GM23338 (cell line): ENCODE measurements at regions not wholly inside any gene's neighbourhood (a gene's known extent, or its start where the extent isn't known, plus 50 kb on each side); places are given as distances from the start of the nearest gene placed in this dataset.

Experiments
- ATAC-seq: fragments of 200-7000 bp; cut with Tn5 transposase; 3 replicates; pipeline ENCODE4 v1.9.1; 2020
- DNase-seq: peaks from one replicate; pipeline ENCODE4 v3.0.0-alpha.2; 2015; ENCODE audit warnings: low spot score
- H2AFZ ChIP-seq: fragments of 200-600 bp; sonication (generic); 2 replicates; pipeline ENCODE4 v1.8.0; 2016; ENCODE audit warnings: antibody characterized with exemption, mild to moderate bottlenecking, moderate library complexity
- H3F3A ChIP-seq: fragments of 200-600 bp; sonication (generic); replicated peaks from 2 replicates; pipeline ENCODE4 v1.8.0; 2017; ENCODE audit warnings: antibody characterized with exemption, mixed run types, low read depth
- H3K27ac ChIP-seq: fragments of 200-600 bp; sonication (generic); 2 replicates; pipeline ENCODE4 v1.6.1; 2016; ENCODE audit warnings: low read depth
- H3K27me3 ChIP-seq: fragments of 200-600 bp; sonication (generic); 2 replicates; pipeline ENCODE4 v1.8.0; 2016; ENCODE audit warnings: mild to moderate bottlenecking, mixed run types, moderate library complexity; ENCODE audit not compliant: insufficient read depth
- H3K36me3 ChIP-seq: fragments of 200-600 bp; sonication (generic); 2 replicates; pipeline ENCODE4 v1.8.0; 2016; ENCODE audit warnings: mild to moderate bottlenecking; ENCODE audit not compliant: insufficient read depth
- H3K4me1 ChIP-seq: fragments of 200-600 bp; sonication (generic); 2 replicates; pipeline ENCODE4 v1.8.0; 2016; ENCODE audit warnings: mild to moderate bottlenecking, moderate library complexity; ENCODE audit not compliant: insufficient read depth
- H3K4me2 ChIP-seq: fragments of 200-600 bp; sonication (generic); 2 replicates; pipeline ENCODE4 v1.7.1; 2017; ENCODE audit warnings: mixed run types
- H3K4me3 ChIP-seq: fragments of 200-600 bp; sonication (generic); 2 replicates; pipeline ENCODE4 v1.6.1; 2016; ENCODE audit warnings: mixed run types
- H3K79me2 ChIP-seq: fragments of 200-600 bp; sonication (generic); replicated peaks from 2 replicates; pipeline ENCODE4 v1.8.0; 2017; ENCODE audit warnings: mild to moderate bottlenecking; ENCODE audit not compliant: insufficient read depth
- H3K9me2 ChIP-seq: fragments of 200-600 bp; sonication (generic); 2 replicates; pipeline ENCODE4 v1.8.0; 2017; ENCODE audit not compliant: insufficient read depth
- H4K20me1 ChIP-seq: fragments of 200-600 bp; sonication (generic); replicated peaks from 2 replicates; pipeline ENCODE4 v1.8.0; 2017; ENCODE audit warnings: mild to moderate bottlenecking; ENCODE audit not compliant: insufficient read depth
- H3K27ac Mint-ChIP-seq: 2 replicates; pipeline ENCODE4 v1.8.0; 2020; ENCODE audit warnings: inconsistent platforms, mild to moderate bottlenecking, moderate library complexity, mixed read lengths
- H3K27me3 Mint-ChIP-seq: 3 replicates; pipeline ENCODE4 v1.8.0; 2022; ENCODE audit warnings: low read depth, mild to moderate bottlenecking, moderate library complexity, mixed read lengths, inconsistent platforms; ENCODE audit not compliant: insufficient read depth, poor library complexity
- H3K36me3 Mint-ChIP-seq: 3 replicates; pipeline ENCODE4 v1.8.0; 2021; ENCODE audit warnings: low read depth, mild to moderate bottlenecking, inconsistent platforms, moderate library complexity, mixed read lengths
- H3K4me1 Mint-ChIP-seq: 3 replicates; pipeline ENCODE4 v1.8.0; 2020; ENCODE audit warnings: mild to moderate bottlenecking, inconsistent platforms, mixed read lengths
- H3K4me3 Mint-ChIP-seq: 3 replicates; pipeline ENCODE4 v1.8.0; 2021; ENCODE audit warnings: moderate library complexity, mild to moderate bottlenecking, inconsistent platforms, mixed read lengths
- H3K9me3 Mint-ChIP-seq: 3 replicates; pipeline ENCODE4 v1.8.0; 2020; ENCODE audit warnings: moderate library complexity, mild to moderate bottlenecking, inconsistent platforms, mixed read lengths
- CTCF ChIP-seq, 2 experiments: fragments of 200-600 bp in 1 of 2; sonication (generic) in 1 of 2; conservative IDR thresholded peaks; 2 replicates each; pipeline versions ENCODE4 v1.5.1 to v1.6.1; 2016 to 2017; ENCODE audit warnings: antibody characterized with exemption in 2 of 2, low read depth in 2 of 2, mild to moderate bottlenecking in 2 of 2, moderate library complexity in 1 of 2
- EZH2 ChIP-seq: fragments of 200-600 bp; sonication (generic); IDR thresholded peaks from one replicate; pipeline ENCODE4 v1.8.0; 2017; ENCODE audit warnings: antibody characterized with exemption, mild to moderate bottlenecking, low read depth; ENCODE audit not compliant: unreplicated experiment
- JUNB ChIP-seq: IDR thresholded peaks from one replicate; pipeline ENCODE4 v1.6.1; 2016; ENCODE audit warnings: antibody characterized with exemption; ENCODE audit not compliant: unreplicated experiment
- POLR2AphosphoS5 ChIP-seq: IDR thresholded peaks from 2 replicates; pipeline ENCODE4 v1.6.1; 2016; ENCODE audit warnings: antibody characterized with exemption, low read depth
- STAT1 ChIP-seq: IDR thresholded peaks from one replicate; pipeline ENCODE4 v1.6.1; 2016; ENCODE audit warnings: antibody characterized with exemption; ENCODE audit not compliant: unreplicated experiment
- ZNF114 ChIP-seq: fragments of 250-450 bp; sonication (Bioruptor Pico); IDR thresholded peaks from 2 replicates; pipeline ENCODE4 v1.5.0; 2020; ENCODE audit warnings: mild to moderate bottlenecking, moderate library complexity
- ZNF462 ChIP-seq: fragments of 250-450 bp; sonication (Bioruptor Pico); IDR thresholded peaks from 2 replicates; pipeline ENCODE4 v1.5.0; 2020; ENCODE audit warnings: mild to moderate bottlenecking, moderate library complexity
- TF ChIP-seq, protein P1 (sequence below): IDR thresholded peaks from 2 replicates; pipeline ENCODE4 v1.6.1; 2016; ENCODE audit warnings: antibody characterized with exemption

DNA sequence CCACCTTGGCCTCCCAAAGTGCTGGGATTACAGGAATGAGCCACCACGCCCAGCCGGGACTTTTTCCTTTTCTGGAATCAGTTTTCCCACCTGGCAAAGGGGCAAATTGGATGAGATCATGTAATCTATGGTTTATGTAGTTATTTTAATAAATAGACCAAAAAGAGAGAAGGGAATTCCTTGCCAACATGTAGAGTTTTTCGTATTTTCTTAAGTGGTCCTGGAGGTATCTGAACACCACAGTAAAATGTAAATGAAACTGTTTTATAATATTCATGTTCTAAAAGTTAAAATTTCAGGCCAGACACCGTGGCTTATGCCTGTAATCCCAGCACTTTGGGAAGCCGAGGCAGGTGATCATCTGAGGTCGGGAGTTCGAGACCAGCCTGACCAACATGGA lies 185.1 kb upstream of the ZNF217 start:
- no peak overlapping the region for H3K27ac Mint-ChIP-seq
- peaks cover 3% of the 10 kb centered on the region; the same call in 1 of the 3 replicates for H3K4me1 Mint-ChIP-seq
- H3K36me3 ChIP-seq, result no peaks in the 10 kb centered on the region
- no peaks in the 10 kb centered on the region for H3K79me2 ChIP-seq
- no peaks in the 10 kb centered on the region for H3K27me3 ChIP-seq
- no peaks in the 10 kb centered on the region for H4K20me1 ChIP-seq
- H2AFZ ChIP-seq, result no peak overlapping the region
- DNase-seq, result no peak
- H3K4me3 ChIP-seq, result no peak overlapping the region
- no peaks in the 10 kb centered on the region for H3F3A ChIP-seq
- H3K4me1 ChIP-seq, result no peaks in the 10 kb centered on the region
- H3K9me2 ChIP-seq, result no peaks in the 10 kb centered on the region; the same call in 1 of the 2 replicates
- ATAC-seq, result no peak
- no peak overlapping the region for H3K27ac ChIP-seq
- H3K36me3 Mint-ChIP-seq, result no peaks in the 10 kb centered on the region
- peaks cover 7% of the 10 kb centered on the region for H3K27me3 Mint-ChIP-seq
- no peaks in the 10 kb centered on the region for H3K9me3 Mint-ChIP-seq
- no peak for TF ChIP-seq ZNF462 (CRISPR knock-in tag)
- TF ChIP-seq STAT1, result no peak
- TF ChIP-seq POLR2AphosphoS5, result no peak
- TF ChIP-seq EZH2, result no peak
- TF ChIP-seq JUNB, result no peak
- no peak for TF ChIP-seq CTCF (conservative IDR thresholded peaks at IDR 0.05; ENCODE audit: low read depth in 2 of 2)
- TF ChIP-seq, protein P1, sequence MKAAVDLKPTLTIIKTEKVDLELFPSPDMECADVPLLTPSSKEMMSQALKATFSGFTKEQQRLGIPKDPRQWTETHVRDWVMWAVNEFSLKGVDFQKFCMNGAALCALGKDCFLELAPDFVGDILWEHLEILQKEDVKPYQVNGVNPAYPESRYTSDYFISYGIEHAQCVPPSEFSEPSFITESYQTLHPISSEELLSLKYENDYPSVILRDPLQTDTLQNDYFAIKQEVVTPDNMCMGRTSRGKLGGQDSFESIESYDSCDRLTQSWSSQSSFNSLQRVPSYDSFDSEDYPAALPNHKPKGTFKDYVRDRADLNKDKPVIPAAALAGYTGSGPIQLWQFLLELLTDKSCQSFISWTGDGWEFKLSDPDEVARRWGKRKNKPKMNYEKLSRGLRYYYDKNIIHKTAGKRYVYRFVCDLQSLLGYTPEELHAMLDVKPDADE, result no peak
- no peak for TF ChIP-seq ZNF114 (CRISPR knock-in tag)
- H3K4me3 Mint-ChIP-seq, result no peak overlapping the region
- no peak overlapping the region for H3K4me2 ChIP-seq
